GM23248 (cell line): ENCODE measurements at regions not wholly inside any gene's neighbourhood (a gene's known extent, or its start where the extent isn't known, plus 50 kb on each side); places are given as distances from the start of the nearest gene placed in this dataset.

Experiments used
- EZH2 ChIP-seq: fragments of 200-600 bp; sonication (generic); IDR thresholded peaks from 2 replicates; pipeline ENCODE4 v1.6.1; 2018; ENCODE audit warnings: antibody characterized with exemption, mild to moderate bottlenecking; ENCODE audit not compliant: insufficient read depth, poor library complexity, severe bottlenecking
- EZH2phosphoT487 ChIP-seq: fragments of 200-600 bp; sonication (generic); IDR thresholded peaks from 2 replicates; pipeline ENCODE4 v1.6.1; 2018; ENCODE audit warnings: antibody characterized with exemption, moderate library complexity, mild to moderate bottlenecking, low read depth; ENCODE audit not compliant: insufficient read depth

DNA sequence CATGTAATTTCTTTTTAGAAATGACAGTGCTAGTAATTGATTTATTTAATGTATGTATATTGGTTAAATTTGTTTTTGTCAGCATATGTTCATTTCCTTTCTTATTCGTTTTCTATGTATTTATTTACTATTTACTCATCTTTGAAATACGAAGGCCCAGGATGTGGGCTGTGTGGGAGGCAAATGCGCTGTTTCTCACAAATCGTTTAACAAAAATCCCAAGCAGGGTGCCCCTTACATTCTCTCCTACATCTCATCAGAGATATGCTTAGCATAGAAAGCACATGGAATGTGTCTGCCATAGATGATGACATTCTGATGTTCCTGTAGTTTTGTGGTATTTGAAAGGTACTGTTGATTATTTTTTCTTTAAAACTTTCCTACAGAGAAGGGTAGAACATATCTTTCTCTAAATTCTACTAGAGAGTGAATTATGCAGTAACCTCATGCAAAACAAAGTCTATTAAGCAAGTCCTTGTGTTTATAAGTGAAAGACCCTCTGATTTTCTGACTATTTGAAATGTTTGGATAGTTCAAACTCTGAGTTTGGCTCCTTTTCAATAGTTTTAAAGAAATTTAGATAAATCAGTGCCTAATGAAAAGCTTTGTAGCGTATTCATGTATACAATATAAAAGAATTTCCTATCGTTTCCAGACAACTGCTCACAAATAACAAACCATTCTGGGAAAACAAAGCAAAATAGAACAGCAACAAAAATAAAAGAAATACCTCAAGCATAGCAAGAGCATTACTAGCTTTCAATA, 111.1 kb upstream of the VGLL3 start:
- TF ChIP-seq EZH2phosphoT487: no peak
- TF ChIP-seq EZH2: no peak
